ENCODE measurements at regions not wholly inside any gene's neighbourhood (a gene's known extent, or its start where the extent isn't known, plus 50 kb on each side); places are given as distances from the start of the nearest gene placed in this dataset.

DNA sequence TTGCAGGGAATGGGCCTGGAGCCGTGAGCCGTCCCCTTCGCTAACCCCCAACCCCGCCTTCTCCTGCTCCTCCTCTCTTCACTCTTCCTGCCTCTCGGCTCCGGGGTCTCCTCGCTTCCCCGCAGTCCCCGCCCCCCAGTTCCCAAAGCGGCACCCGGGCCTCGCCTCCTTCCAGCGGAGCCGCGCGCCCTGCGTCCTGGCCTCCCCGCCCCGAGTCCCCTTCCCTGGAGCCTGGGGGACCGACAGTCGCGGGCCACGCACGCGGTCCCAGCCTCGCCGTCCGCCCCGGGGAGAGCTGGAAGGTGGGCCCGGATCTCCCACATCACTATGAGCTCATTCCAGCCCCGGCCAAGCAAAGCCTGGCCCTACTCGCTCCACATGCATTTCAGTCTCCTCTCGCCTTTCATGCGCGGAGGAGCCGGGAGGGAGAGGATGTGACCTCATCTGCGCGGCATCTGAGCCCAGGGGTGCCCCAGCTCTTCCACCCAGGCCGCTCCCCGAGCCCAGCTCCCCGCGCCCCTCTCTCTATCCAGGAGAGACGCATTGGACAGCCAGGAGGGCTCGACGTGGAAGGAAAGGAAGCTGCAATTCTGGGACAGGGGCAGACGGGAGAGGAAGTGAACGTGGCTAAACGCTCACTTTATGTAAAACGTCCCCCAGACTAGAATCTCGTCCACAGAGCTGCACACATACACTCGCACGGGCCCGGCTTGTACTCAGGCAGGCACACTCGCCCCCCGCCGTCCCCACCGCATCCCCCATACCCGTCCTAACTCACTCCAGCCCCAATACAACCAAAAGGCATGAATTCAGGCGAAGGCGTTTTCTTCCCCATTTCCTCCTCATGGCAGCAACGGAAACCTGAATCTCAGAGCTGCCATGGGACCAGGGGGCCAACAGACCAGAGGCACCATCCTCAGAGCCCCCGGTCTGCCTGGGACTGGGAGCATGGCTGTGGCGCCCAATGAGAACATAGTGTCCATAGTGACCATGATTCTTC lies 108.7 kb upstream of the CCND2 start:
- BruUV-seq (replicated peaks) = no TSS peak
- ChIA-PET POLR2A (interaction anchor here (1.0 kb wide), 1 partner anchor 25 kb away, joined by 3 read pairs; no protein-coding TSS in a partner anchor), CTCF (no interaction called here), RAD21 (ENCODE audit: low non-redundant PET in 1 of 2, low total read pairs in 2 of 2, uncharacterized antibody in 2 of 2, unreplicated experiment in 2 of 2) (no interaction called here)
- Histone ChIP-seq H3K27me3 (ENCODE audit: insufficient read depth, low read length) (peaks cover 17% of the 10 kb centered on the region), H4K20me1 (ENCODE audit: insufficient read depth) (no peaks in the 10 kb centered on the region), H3K4me3 (replicated peaks in 1 of 2; ENCODE audit: low read depth in 1 of 2, low read length in 2 of 2) (no peak overlapping the region), H3K79me2 (ENCODE audit: insufficient read depth, low read length) (no peaks in the 10 kb centered on the region), H3K9me3 (ENCODE audit: control insufficient read depth in 1 of 2, insufficient read depth in 1 of 2, low read depth in 1 of 2, low read length in 2 of 2) (no peaks in the 10 kb centered on the region), H3K36me3 (ENCODE audit: control insufficient read depth in 1 of 2, insufficient read depth in 2 of 2, low read length in 2 of 2) (no peaks in the 10 kb centered on the region), H3K4me1 (ENCODE audit: control insufficient read depth in 1 of 2, insufficient read depth in 2 of 2, low read length in 2 of 2) (no peaks in the 10 kb centered on the region), H3K9ac (ENCODE audit: low read length) (no peak overlapping the region), H2AFZ (ENCODE audit: low read depth, low read length, poor library complexity, severe bottlenecking) (no peak overlapping the region), H3K4me2 (ENCODE audit: low read length) (no peak overlapping the region), H3K27ac (ENCODE audit: low read depth, low read length) (no peak overlapping the region), H3K9me2 (ENCODE audit: insufficient read depth) (no peaks in the 10 kb centered on the region)
- intact Hi-C loops (cut with micrococcal nuclease) = no loop called here
- no peak for TF ChIP-seq CEBPB (IDR thresholded peaks at IDR 0.05; ENCODE audit: low read depth)
- TF ChIP-seq ZNF274 (IDR thresholded peaks at IDR 0.05; ENCODE audit: low read depth, low read length) = no peak
- TF ChIP-seq EZH2 (IDR thresholded peaks at IDR 0.05) = no peak
- TF ChIP-seq, protein P1, sequence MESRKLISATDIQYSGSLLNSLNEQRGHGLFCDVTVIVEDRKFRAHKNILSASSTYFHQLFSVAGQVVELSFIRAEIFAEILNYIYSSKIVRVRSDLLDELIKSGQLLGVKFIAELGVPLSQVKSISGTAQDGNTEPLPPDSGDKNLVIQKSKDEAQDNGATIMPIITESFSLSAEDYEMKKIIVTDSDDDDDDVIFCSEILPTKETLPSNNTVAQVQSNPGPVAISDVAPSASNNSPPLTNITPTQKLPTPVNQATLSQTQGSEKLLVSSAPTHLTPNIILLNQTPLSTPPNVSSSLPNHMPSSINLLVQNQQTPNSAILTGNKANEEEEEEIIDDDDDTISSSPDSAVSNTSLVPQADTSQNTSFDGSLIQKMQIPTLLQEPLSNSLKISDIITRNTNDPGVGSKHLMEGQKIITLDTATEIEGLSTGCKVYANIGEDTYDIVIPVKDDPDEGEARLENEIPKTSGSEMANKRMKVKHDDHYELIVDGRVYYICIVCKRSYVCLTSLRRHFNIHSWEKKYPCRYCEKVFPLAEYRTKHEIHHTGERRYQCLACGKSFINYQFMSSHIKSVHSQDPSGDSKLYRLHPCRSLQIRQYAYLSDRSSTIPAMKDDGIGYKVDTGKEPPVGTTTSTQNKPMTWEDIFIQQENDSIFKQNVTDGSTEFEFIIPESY (IDR thresholded peaks at IDR 0.05; ENCODE audit: extremely low read depth, insufficient replicate concordance, low read length) = no peak
- DNase-seq (ENCODE audit: low read depth, low spot score) (no peak), ATAC-seq (no peak)

- DNase-seq (ENCODE audit: low read depth, low spot score) = no peak
- POLR2A ChIA-PET = interaction anchor here (1.0 kb wide), 1 partner anchor 24 kb away, joined by 3 read pairs; no protein-coding TSS in a partner anchor
- H3K4me1 ChIP-seq (ENCODE audit: control insufficient read depth in 1 of 2, insufficient read depth in 2 of 2, low read length in 2 of 2) = no peaks in the 10 kb centered on the region
- no peak overlapping the region for H3K9ac ChIP-seq (ENCODE audit: low read length)
- no peak for ATAC-seq
- H3K79me2 ChIP-seq (ENCODE audit: insufficient read depth, low read length) = no peaks in the 10 kb centered on the region
- no peaks in the 10 kb centered on the region for H3K9me2 ChIP-seq (ENCODE audit: insufficient read depth)
- H4K20me1 ChIP-seq (ENCODE audit: insufficient read depth) = no peaks in the 10 kb centered on the region
- H3K27me3 ChIP-seq (ENCODE audit: insufficient read depth, low read length) = peaks cover 12% of the 10 kb centered on the region
- H3K4me3 ChIP-seq (replicated peaks in 1 of 2; ENCODE audit: low read depth in 1 of 2, low read length in 2 of 2) = no peak overlapping the region
- H3K36me3 ChIP-seq (ENCODE audit: control insufficient read depth in 1 of 2, insufficient read depth in 2 of 2, low read length in 2 of 2) = no peaks in the 10 kb centered on the region
- intact Hi-C loops (cut with micrococcal nuclease) = no loop called here
- H3K27ac ChIP-seq (ENCODE audit: low read depth, low read length) = no peak overlapping the region
- H3K4me2 ChIP-seq (ENCODE audit: low read length) = no peak overlapping the region
- CTCF ChIA-PET = no interaction called here
- RAD21 ChIA-PET (ENCODE audit: low non-redundant PET in 1 of 2, low total read pairs in 2 of 2, uncharacterized antibody in 2 of 2, unreplicated experiment in 2 of 2) = no interaction called here
- H3K9me3 ChIP-seq (ENCODE audit: control insufficient read depth in 1 of 2, insufficient read depth in 1 of 2, low read depth in 1 of 2, low read length in 2 of 2) = no peaks in the 10 kb centered on the region
- H2AFZ ChIP-seq (ENCODE audit: low read depth, low read length, poor library complexity, severe bottlenecking) = no peak overlapping the region
- BruUV-seq (replicated peaks) = no TSS peak
- TF ChIP-seq, protein P2, sequence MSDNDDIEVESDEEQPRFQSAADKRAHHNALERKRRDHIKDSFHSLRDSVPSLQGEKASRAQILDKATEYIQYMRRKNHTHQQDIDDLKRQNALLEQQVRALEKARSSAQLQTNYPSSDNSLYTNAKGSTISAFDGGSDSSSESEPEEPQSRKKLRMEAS (IDR thresholded peaks at IDR 0.05) = no peak
- TF ChIP-seq EZH2phosphoT487 (IDR thresholded peaks at IDR 0.05; ENCODE audit: borderline replicate concordance) (no peak), POLR2AphosphoS5 (IDR thresholded peaks at IDR 0.05; ENCODE audit: low read depth, low read length) (no peak), CEBPB (IDR thresholded peaks at IDR 0.05; ENCODE audit: low read depth) (no peak), ZFX (IDR thresholded peaks at IDR 0.05) (no peak), ATF3 (IDR thresholded peaks at IDR 0.05) (no peak), EGR1 (IDR thresholded peaks at IDR 0.05; ENCODE audit: low read depth) (no peak), YY1 (IDR thresholded peaks at IDR 0.05; ENCODE audit: extremely low read depth, insufficient replicate concordance, low read depth, low read length) (no peak), FOSL1 (IDR thresholded peaks at IDR 0.05; ENCODE audit: low read depth) (no peak)
- TF ChIP-seq, protein P3, sequence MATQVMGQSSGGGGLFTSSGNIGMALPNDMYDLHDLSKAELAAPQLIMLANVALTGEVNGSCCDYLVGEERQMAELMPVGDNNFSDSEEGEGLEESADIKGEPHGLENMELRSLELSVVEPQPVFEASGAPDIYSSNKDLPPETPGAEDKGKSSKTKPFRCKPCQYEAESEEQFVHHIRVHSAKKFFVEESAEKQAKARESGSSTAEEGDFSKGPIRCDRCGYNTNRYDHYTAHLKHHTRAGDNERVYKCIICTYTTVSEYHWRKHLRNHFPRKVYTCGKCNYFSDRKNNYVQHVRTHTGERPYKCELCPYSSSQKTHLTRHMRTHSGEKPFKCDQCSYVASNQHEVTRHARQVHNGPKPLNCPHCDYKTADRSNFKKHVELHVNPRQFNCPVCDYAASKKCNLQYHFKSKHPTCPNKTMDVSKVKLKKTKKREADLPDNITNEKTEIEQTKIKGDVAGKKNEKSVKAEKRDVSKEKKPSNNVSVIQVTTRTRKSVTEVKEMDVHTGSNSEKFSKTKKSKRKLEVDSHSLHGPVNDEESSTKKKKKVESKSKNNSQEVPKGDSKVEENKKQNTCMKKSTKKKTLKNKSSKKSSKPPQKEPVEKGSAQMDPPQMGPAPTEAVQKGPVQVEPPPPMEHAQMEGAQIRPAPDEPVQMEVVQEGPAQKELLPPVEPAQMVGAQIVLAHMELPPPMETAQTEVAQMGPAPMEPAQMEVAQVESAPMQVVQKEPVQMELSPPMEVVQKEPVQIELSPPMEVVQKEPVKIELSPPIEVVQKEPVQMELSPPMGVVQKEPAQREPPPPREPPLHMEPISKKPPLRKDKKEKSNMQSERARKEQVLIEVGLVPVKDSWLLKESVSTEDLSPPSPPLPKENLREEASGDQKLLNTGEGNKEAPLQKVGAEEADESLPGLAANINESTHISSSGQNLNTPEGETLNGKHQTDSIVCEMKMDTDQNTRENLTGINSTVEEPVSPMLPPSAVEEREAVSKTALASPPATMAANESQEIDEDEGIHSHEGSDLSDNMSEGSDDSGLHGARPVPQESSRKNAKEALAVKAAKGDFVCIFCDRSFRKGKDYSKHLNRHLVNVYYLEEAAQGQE (IDR thresholded peaks at IDR 0.05; ENCODE audit: low read depth) = no peak
Measured at GRCh38 chr12:4164188-4164558, 109.4 kb upstream of the CCND2 start.

All from HCT116 (cell line).